HEK293T (cell line): ENCODE measurements at regions not wholly inside any gene's neighbourhood (a gene's known extent, or its start where the extent isn't known, plus 50 kb on each side); places are given as distances from the start of the nearest gene placed in this dataset.
"Not testable (repeated sequence)": the region's sequence is repeated elsewhere in the genome, so short reads cannot be mapped to it uniquely, and the experiment has no call there.

ENCODE experiments used
- CTCF ChIA-PET: fragments of 350-600 bp; formaldehyde crosslinking; extraction: SDS; loops from one replicate; lab custom pipeline; 2021; ENCODE audit warnings: antibody characterized with exemption, inconsistent platforms; lab: Yijun Ruan, JAX
- POLR2A ChIA-PET: fragments of 350-600 bp; formaldehyde crosslinking; extraction: SDS; loops from one replicate; lab custom pipeline; 2020; ENCODE audit warnings: antibody characterized with exemption, inconsistent platforms; lab: Yijun Ruan, JAX
- DNase-seq: peaks from one replicate; pipeline ENCODE4 v3.0.0; 2012; ENCODE audit warnings: mixed read lengths; ENCODE audit errors: extremely low spot score
- ARNT ChIP-seq: fragments of 450-650 bp; IDR thresholded peaks from 2 replicates; pipeline ENCODE4 v1.6.1; 2017; ENCODE audit warnings: mild to moderate bottlenecking
- BHLHE40 ChIP-seq: fragments of 450-650 bp; IDR thresholded peaks from 2 replicates; pipeline ENCODE4 v1.6.1; 2016; ENCODE audit warnings: mild to moderate bottlenecking, moderate library complexity, borderline replicate concordance
- CTBP1 ChIP-seq: fragments of 450-650 bp; IDR thresholded peaks from 2 replicates; pipeline ENCODE4 v1.6.1; 2016; ENCODE audit warnings: borderline replicate concordance
- ELF4 ChIP-seq: fragments of 450-650 bp; IDR thresholded peaks from 2 replicates; pipeline ENCODE4 v1.6.1; 2017; ENCODE audit warnings: antibody characterized with exemption
- FOXA1 ChIP-seq: fragments of 450-650 bp; IDR thresholded peaks from 2 replicates; pipeline ENCODE4 v1.6.1; 2016; ENCODE audit warnings: mild to moderate bottlenecking
- FOXK2 ChIP-seq: fragments of 450-650 bp; IDR thresholded peaks from 2 replicates; pipeline ENCODE4 v1.6.1; 2016; ENCODE audit warnings: mild to moderate bottlenecking
- FOXM1 ChIP-seq: fragments of 450-650 bp; IDR thresholded peaks from 2 replicates; pipeline ENCODE4 v1.6.1; 2017; ENCODE audit warnings: mild to moderate bottlenecking, borderline replicate concordance
- HDGF ChIP-seq: fragments of 450-650 bp; IDR thresholded peaks from 2 replicates; pipeline ENCODE4 v1.6.1; 2017; ENCODE audit warnings: antibody characterized with exemption, borderline replicate concordance
- L3MBTL2 ChIP-seq: fragments of 450-650 bp; conservative IDR thresholded peaks from 2 replicates; pipeline ENCODE4 v1.6.1; 2016; ENCODE audit warnings: mild to moderate bottlenecking
- LEF1 ChIP-seq: fragments of 450-650 bp; IDR thresholded peaks from 2 replicates; pipeline ENCODE4 v1.6.1; 2017; ENCODE audit warnings: mild to moderate bottlenecking, borderline replicate concordance
- NFRKB ChIP-seq: fragments of 450-650 bp; IDR thresholded peaks from 2 replicates; pipeline ENCODE4 v1.6.1; 2016; ENCODE audit warnings: mild to moderate bottlenecking, moderate library complexity
- SP1 ChIP-seq: fragments of 450-650 bp; IDR thresholded peaks from 2 replicates; pipeline ENCODE4 v1.6.1; 2017
- SUZ12 ChIP-seq: fragments of 450-650 bp; IDR thresholded peaks from 2 replicates; pipeline ENCODE4 v1.6.1; 2016; ENCODE audit warnings: mild to moderate bottlenecking
- TARDBP ChIP-seq: fragments of 450-650 bp; IDR thresholded peaks from 2 replicates; pipeline ENCODE4 v1.6.1; 2016
- ZNF384 ChIP-seq: fragments of 450-650 bp; IDR thresholded peaks from 2 replicates; pipeline ENCODE4 v1.6.1; 2016
- TF ChIP-seq, protein P1 (sequence below): fragments of 450-650 bp; IDR thresholded peaks from 2 replicates; pipeline ENCODE4 v1.6.1; 2016

- no peak for TF ChIP-seq SP1
- no peak for TF ChIP-seq FOXA1
- TF ChIP-seq HDGF: no peak
- TF ChIP-seq L3MBTL2: no peak
- no peak for TF ChIP-seq SUZ12
- TF ChIP-seq NFRKB: no peak
- no peak for TF ChIP-seq CTBP1
- TF ChIP-seq BHLHE40: no peak
- no peak for TF ChIP-seq TARDBP
- TF ChIP-seq, protein P1, sequence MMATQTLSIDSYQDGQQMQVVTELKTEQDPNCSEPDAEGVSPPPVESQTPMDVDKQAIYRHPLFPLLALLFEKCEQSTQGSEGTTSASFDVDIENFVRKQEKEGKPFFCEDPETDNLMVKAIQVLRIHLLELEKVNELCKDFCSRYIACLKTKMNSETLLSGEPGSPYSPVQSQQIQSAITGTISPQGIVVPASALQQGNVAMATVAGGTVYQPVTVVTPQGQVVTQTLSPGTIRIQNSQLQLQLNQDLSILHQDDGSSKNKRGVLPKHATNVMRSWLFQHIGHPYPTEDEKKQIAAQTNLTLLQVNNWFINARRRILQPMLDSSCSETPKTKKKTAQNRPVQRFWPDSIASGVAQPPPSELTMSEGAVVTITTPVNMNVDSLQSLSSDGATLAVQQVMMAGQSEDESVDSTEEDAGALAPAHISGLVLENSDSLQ: no peak
- TF ChIP-seq FOXK2: no peak
- no peak for TF ChIP-seq ZNF384
- no peak for TF ChIP-seq ELF4
- no peak for TF ChIP-seq LEF1
- TF ChIP-seq ARNT: no peak
- TF ChIP-seq FOXM1: no peak
- POLR2A ChIA-PET: no interaction called here
- DNase-seq: no peak
- CTCF ChIA-PET: no interaction called here
Observed at GRCh38 chr21:14613486-14614224, 67.5 kb upstream of the SAMSN1 start.

DNA sequence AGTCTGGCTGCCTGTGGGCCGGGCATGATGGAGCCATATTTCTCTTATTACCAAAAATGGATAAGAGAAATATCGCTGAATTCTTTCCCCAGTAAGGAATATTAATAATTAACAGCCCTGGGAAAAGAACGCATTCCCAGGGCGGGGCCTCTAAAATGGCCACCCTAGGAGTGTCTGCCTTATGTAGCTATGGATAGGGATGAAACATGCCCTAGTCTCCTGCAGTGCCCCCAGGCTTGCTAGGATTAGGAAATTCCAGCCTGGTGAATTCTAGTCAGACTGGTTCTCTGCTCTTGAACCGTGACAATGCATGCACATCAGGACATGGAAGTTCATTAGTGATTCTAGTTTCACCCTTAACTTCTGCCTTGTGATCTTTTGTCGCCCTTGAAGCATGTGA lies 64.0 kb upstream of the SAMSN1 start:
- CTCF ChIA-PET: interaction anchor here (0.6 kb wide), 1 partner anchor 151 kb away, joined by 3 read pairs; no protein-coding TSS in a partner anchor
- DNase-seq, POLR2A ChIA-PET: not testable (repeated sequence)

- DNase-seq: no peak
- no peak for TF ChIP-seq ZNF384
- TF ChIP-seq NFRKB: no peak
- TF ChIP-seq CTBP1: no peak
- no peak for TF ChIP-seq ARNT
- CTCF ChIA-PET: no interaction called here
- POLR2A ChIA-PET: no interaction called here
Observed at GRCh38 chr21:14609274-14609673, 63.2 kb upstream of the SAMSN1 start.

DNA sequence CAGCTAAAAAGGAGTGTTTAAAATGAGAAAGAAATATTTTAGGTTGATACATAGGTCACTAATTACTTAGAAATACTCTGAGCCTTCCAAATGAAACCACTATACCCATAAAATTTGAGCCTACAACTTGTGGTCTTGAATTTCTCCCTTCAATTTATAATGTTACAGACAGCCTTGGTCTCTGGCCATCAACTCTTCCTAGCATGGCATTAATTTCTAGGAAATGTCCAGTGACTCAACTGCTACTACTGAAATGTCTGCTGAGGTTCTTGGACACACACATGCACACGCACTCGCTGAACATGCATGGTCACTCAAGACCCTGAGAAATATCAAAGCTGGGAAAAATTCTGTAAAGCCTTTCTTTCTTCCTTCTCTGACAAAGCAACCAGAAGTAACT lies 61.1 kb upstream of the SAMSN1 start:
- DNase-seq: no peak
- CTCF ChIA-PET: no interaction called here
- no peak for TF ChIP-seq LEF1
- no peak for TF ChIP-seq NFRKB
- TF ChIP-seq, protein P1: no peak
- POLR2A ChIA-PET: no interaction called here

DNA sequence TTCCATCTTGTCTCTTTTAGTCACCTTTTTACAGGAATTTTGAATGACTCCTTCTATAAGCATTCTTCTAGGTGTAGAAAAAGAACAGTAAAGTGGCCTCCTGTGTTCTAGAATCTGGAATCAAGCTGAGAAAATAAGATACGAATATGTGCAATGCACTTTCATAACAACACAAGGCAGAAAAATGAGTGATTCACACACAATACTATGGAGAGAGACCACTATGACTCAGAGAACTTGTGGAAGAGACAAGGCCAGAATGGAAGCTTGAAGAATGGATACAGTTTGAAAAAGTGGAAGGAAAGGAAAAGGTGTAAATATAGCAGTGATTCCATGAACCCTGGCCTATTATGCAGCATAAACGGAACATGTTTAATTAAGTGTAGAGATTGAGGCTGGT lies 57.1 kb upstream of the SAMSN1 start:
- DNase-seq: no peak
- no peak for TF ChIP-seq HDGF
- no peak for TF ChIP-seq ARNT
- no peak for TF ChIP-seq L3MBTL2
- no peak for TF ChIP-seq ELF4
- TF ChIP-seq SUZ12: no peak
- TF ChIP-seq NFRKB: no peak
- no peak for TF ChIP-seq FOXA1
- TF ChIP-seq SP1: no peak
- TF ChIP-seq BHLHE40: no peak
- TF ChIP-seq, protein P1: no peak
- no peak for TF ChIP-seq LEF1
- TF ChIP-seq CTBP1: no peak
- no peak for TF ChIP-seq TARDBP
- TF ChIP-seq ZNF384: no peak
- TF ChIP-seq FOXK2: no peak
- no peak for TF ChIP-seq FOXM1
- POLR2A ChIA-PET: no interaction called here
- CTCF ChIA-PET: no interaction called here

GRCh38 chr21:14602382-14602958 lies 56.4 kb upstream of the SAMSN1 start:
- POLR2A ChIA-PET: no interaction called here

More at GRCh38 chr21:14602382-14602958, 56.4 kb upstream of the SAMSN1 start:
- no peak for DNase-seq
- CTCF ChIA-PET: no interaction called here
- TF ChIP-seq FOXM1 (no peak), SP1 (no peak), FOXK2 (no peak), SUZ12 (no peak), BHLHE40 (no peak), ZNF384 (no peak), TARDBP (no peak), HDGF (no peak), LEF1 (no peak), L3MBTL2 (no peak), ELF4 (no peak), ARNT (no peak), CTBP1 (no peak), NFRKB (no peak), FOXA1 (no peak)
- TF ChIP-seq, protein P1: no peak
